ENCODE measurements at regions not wholly inside any gene's neighbourhood (a gene's known extent, or its start where the extent isn't known, plus 50 kb on each side); places are given as distances from the start of the nearest gene placed in this dataset.

DNA sequence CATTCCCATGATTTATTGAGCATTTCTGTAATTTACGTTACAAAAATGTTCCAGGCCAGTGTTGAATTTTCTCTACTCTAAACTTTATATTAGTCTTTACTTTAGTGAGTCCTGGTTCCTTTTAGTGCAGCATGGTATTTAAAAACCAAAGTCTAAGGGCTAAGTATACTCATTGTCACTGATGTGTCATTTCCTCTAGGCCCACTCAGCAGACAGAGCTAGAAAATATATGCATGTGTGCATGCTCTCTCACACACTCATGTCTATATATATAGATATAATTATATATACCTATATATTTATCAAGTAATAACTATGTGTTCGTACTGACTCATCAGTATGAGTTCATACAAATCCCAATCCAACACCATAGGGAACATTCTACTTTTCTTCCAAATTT is 132.5 kb upstream of the SLC8A1 start:
- Mint-ChIP-seq H3K27me3 (ENCODE audit: unreplicated experiment) (peaks cover 4% of the 10 kb centered on the region), H3K4me1 (ENCODE audit: unreplicated experiment) (no peaks in the 10 kb centered on the region), H3K27ac (ENCODE audit: unreplicated experiment) (no peak overlapping the region), H3K36me3 (ENCODE audit: unreplicated experiment) (no peaks in the 10 kb centered on the region), H3K4me3 (ENCODE audit: unreplicated experiment) (no peak overlapping the region), H3K9me3 (ENCODE audit: unreplicated experiment) (no peaks in the 10 kb centered on the region)
- no peak for TF ChIP-seq CTCF (IDR thresholded peaks at IDR 0.05)
- no peak for DNase-seq (ENCODE audit: extremely low spot score, unreplicated experiment)

GRCh38 chr2:40591774-40592173 is 139.9 kb upstream of the SLC8A1 start:
- no peak overlapping the region for H3K27ac Mint-ChIP-seq (ENCODE audit: unreplicated experiment)

GRCh38 chr2:40592218-40592617 is 140.3 kb upstream of the SLC8A1 start:
- H3K27ac Mint-ChIP-seq (ENCODE audit: unreplicated experiment), result no peak overlapping the region
- H3K36me3 Mint-ChIP-seq (ENCODE audit: unreplicated experiment), result no peaks in the 10 kb centered on the region
- no peak for TF ChIP-seq CTCF (IDR thresholded peaks at IDR 0.05)
- no peak for DNase-seq (ENCODE audit: extremely low spot score, unreplicated experiment)
- peaks cover 52% of the 10 kb centered on the region for H3K27me3 Mint-ChIP-seq (ENCODE audit: unreplicated experiment)
- H3K9me3 Mint-ChIP-seq (ENCODE audit: unreplicated experiment), result no peaks in the 10 kb centered on the region
- no peak overlapping the region for H3K4me3 Mint-ChIP-seq (ENCODE audit: unreplicated experiment)
- no peaks in the 10 kb centered on the region for H3K4me1 Mint-ChIP-seq (ENCODE audit: unreplicated experiment)

More at GRCh38 chr2:40591774-40592173, 139.9 kb upstream of the SLC8A1 start:
- no peak for TF ChIP-seq CTCF (IDR thresholded peaks at IDR 0.05)
- H3K36me3 Mint-ChIP-seq (ENCODE audit: unreplicated experiment), result no peaks in the 10 kb centered on the region
- peaks cover 47% of the 10 kb centered on the region for H3K27me3 Mint-ChIP-seq (ENCODE audit: unreplicated experiment)
- H3K9me3 Mint-ChIP-seq (ENCODE audit: unreplicated experiment), result no peaks in the 10 kb centered on the region
- no peaks in the 10 kb centered on the region for H3K4me1 Mint-ChIP-seq (ENCODE audit: unreplicated experiment)
- H3K4me3 Mint-ChIP-seq (ENCODE audit: unreplicated experiment), result no peak overlapping the region
- DNase-seq (ENCODE audit: extremely low spot score, unreplicated experiment), result no peak

- Mint-ChIP-seq H3K4me3 (ENCODE audit: unreplicated experiment) (no peak overlapping the region), H3K27ac (ENCODE audit: unreplicated experiment) (no peak overlapping the region), H3K4me1 (ENCODE audit: unreplicated experiment) (no peaks in the 10 kb centered on the region), H3K27me3 (ENCODE audit: unreplicated experiment) (peaks cover 26% of the 10 kb centered on the region), H3K9me3 (ENCODE audit: unreplicated experiment) (no peaks in the 10 kb centered on the region), H3K36me3 (ENCODE audit: unreplicated experiment) (no peaks in the 10 kb centered on the region)
- TF ChIP-seq CTCF (IDR thresholded peaks at IDR 0.05), result no peak
- DNase-seq (ENCODE audit: extremely low spot score, unreplicated experiment), result no peak
These were observed 155.0 kb upstream of the SLC8A1 start for GRCh38 chr2:40606862-40607261.

- Mint-ChIP-seq H3K4me1 (ENCODE audit: unreplicated experiment) (no peaks in the 10 kb centered on the region), H3K27me3 (ENCODE audit: unreplicated experiment) (peaks cover 17% of the 10 kb centered on the region), H3K4me3 (ENCODE audit: unreplicated experiment) (no peak overlapping the region), H3K36me3 (ENCODE audit: unreplicated experiment) (no peaks in the 10 kb centered on the region), H3K9me3 (ENCODE audit: unreplicated experiment) (no peaks in the 10 kb centered on the region), H3K27ac (ENCODE audit: unreplicated experiment) (no peak overlapping the region)
- TF ChIP-seq CTCF (IDR thresholded peaks at IDR 0.05), result no peak
- DNase-seq (ENCODE audit: extremely low spot score, unreplicated experiment), result no peak
These were observed 159.3 kb upstream of the SLC8A1 start for GRCh38 chr2:40611196-40611595.
